HG02678 (cell line): ENCODE measurements at regions not wholly inside any gene's neighbourhood (a gene's known extent, or its start where the extent isn't known, plus 50 kb on each side); places are given as distances from the start of the nearest gene placed in this dataset.
A peak's percentile ranks its signal among the peaks of the same experiment; 100 is the strongest.

ENCODE experiments used
- ATAC-seq: cut with Tn5 transposase; IDR thresholded peaks from one replicate; pipeline ENCODE4 v1.9.1; 2021; ENCODE audit warnings: mild to moderate bottlenecking, moderate library complexity; ENCODE audit not compliant: unreplicated experiment

- no peak for ATAC-seq
These were observed 65.0 kb upstream of the SLC2A12 start for GRCh38 chr6:134117409-134117808.

DNA sequence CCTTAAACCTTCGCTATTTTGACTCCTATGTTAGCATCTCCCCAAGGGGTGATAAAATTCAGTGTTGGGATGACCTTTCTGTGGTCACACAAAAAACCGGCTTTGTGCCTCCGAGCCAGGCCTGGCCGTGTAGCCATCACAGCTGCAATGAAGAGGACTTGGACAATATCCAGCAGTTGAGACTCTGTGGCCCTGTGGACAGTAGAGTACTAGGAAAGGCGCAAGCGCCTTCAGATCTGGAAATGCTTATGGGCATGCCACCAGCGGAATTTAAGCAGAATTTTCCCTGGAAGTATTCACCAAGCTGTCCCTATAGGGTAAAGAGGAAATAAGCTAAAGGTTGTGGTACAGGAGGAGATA, 63.3 kb upstream of the SLC2A12 start:
- ATAC-seq, result no peak

DNA sequence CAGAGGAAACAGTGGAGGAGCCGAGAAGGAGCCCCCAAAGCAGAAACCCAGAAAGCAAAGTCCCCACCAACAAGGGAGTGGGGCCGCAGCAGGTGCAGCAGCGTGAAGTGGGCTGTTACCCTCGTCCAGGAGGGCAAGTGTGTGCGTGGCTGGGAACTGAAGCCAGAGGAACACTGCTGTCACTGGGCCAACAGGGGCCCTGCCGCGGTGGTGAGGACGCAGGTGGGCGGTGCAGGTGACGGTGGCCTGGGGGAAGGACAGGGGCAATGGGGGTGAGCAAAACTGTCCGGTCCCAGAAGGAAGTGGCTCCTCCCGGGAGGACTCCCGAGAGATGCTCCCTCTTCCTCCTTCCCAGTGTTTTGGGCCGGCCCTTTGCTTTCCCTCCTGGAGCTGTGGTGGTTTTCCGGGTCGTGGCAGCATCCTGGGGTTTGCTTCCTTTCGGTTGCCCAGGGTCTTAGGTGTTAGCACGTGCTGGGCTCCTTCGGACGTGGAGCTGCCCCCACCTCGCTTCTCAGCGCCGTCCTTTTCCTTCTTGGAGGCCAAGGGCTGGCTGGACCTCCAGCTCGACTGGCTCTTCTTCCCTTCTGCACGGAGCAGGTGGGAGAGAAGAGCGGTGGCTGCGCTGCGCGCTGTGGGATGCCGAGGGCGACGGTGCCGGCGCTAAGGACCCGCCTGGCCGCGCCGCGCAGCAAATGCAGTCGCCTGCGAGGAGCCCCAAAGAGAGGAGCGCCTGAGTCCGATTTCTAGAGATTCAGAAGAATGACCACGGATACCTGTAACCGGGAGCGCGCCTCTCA, 62.7 kb upstream of the SLC2A12 start:
- ATAC-seq, result no peak

DNA sequence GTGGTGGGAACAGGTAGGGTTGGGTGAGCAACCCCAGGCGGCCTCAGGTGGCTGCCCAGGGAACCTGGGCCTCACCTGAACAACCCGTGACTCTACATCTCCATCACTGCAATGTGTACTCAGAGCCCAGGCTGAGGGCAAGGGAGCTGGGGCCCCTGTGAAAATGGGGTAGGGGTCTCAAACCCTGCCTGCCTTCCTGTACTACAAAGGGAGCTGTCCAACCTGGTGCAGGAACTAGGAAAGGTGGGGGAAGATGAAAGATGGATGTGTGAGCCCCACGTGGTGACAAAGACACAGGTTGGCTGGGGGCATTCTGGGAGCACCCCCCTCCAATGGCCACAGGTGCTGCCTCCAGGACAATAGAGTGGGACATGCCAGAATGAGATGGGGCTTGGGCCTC, 62.1 kb upstream of the SLC2A12 start:
- no peak for ATAC-seq

- no peak for ATAC-seq
These were observed 59.3 kb upstream of the SLC2A12 start for GRCh38 chr6:134111726-134112125.

- ATAC-seq, result peak; percentile 53
These were observed 58.7 kb upstream of the SLC2A12 start for GRCh38 chr6:134111062-134111677.

DNA sequence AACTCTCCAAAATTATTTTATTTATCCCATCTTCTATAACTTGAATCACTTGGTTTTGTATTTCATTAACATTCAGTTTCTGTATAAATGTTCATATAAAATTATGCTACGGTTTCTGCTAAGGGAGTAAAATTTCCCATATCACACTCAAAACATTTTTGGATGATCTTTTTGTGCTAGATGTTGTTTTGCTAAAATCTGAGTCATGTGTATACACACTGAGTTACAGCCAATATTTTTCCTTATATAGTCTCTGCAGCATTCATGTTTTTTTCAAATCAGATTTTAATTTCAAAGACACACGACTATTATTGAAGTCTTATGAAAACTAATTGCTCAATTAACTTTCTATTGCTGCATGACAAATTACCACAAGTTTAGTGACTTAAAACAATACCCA, 54.3 kb upstream of the SLC2A12 start:
- no peak for ATAC-seq

DNA sequence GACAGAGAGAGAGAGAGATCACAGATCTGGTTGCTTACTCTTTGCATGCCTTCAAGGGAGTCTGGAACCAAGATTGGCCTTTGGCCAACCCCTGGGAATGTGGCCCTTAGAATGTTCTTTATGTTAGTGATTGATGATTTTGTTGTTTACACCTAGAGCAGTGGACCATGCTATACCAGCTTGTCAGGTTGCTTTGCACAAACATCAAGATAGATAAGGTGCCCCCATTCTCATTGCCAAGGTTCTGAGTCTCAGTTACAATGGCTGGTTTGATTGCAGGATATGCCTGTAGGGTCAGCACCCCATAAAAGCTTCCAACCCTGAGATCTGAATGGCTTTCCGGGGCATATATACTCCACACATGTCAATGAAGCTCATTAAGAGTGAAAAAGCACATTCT, 53.5 kb upstream of the SLC2A12 start:
- ATAC-seq, result no peak

- no peak for ATAC-seq
These were observed 50.6 kb upstream of the SLC2A12 start for GRCh38 chr6:134103006-134103405.
